Keratinocyte (primary cell): ENCODE measurements at regions not wholly inside any gene's neighbourhood (a gene's known extent, or its start where the extent isn't known, plus 50 kb on each side); places are given as distances from the start of the nearest gene placed in this dataset.

ENCODE experiments used
- EZH2 ChIP-seq: IDR thresholded peaks from one replicate; pipeline ENCODE4 v1.6.1; 2012; ENCODE audit warnings: inconsistent platforms, mild to moderate bottlenecking, low read length, moderate library complexity
- TF ChIP-seq, protein P1 (sequence below), 3 experiments: IDR thresholded peaks in 1 of 3; conservative IDR thresholded peaks in 1 of 3; optimal IDR thresholded peaks in 1 of 3; 2 replicates in 2 of 3; 3 replicates in 1 of 3; pipeline versions ENCODE3 to v1.5.1; 2011; ENCODE audit warnings: low read length in 3 of 3, mild to moderate bottlenecking in 3 of 3, moderate library complexity in 2 of 3, control low read depth in 1 of 3, inconsistent platforms in 1 of 3; ENCODE audit not compliant: insufficient read depth in 2 of 3; ENCODE audit errors: extremely low read depth in 1 of 3

DNA sequence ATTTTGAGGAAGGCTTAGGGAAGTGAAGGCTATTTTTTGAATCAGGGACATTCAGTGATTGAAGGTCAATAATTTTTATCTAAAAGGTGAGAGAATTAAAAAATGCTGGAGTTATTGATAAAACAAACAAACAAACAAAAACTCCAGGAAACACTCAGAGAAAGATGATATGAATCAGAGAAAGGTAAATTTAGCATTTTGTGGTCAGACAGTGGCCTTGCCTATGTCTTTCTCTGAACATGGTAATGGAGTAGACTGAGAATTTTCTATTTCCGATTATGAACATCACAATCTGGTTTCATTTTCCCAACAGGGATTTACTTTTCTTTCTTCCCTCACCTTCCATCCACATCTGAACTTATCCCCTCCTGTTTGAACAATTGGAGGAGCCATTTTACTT lies 353.6 kb upstream of the RIOK2 start:
- TF ChIP-seq, protein P1, sequence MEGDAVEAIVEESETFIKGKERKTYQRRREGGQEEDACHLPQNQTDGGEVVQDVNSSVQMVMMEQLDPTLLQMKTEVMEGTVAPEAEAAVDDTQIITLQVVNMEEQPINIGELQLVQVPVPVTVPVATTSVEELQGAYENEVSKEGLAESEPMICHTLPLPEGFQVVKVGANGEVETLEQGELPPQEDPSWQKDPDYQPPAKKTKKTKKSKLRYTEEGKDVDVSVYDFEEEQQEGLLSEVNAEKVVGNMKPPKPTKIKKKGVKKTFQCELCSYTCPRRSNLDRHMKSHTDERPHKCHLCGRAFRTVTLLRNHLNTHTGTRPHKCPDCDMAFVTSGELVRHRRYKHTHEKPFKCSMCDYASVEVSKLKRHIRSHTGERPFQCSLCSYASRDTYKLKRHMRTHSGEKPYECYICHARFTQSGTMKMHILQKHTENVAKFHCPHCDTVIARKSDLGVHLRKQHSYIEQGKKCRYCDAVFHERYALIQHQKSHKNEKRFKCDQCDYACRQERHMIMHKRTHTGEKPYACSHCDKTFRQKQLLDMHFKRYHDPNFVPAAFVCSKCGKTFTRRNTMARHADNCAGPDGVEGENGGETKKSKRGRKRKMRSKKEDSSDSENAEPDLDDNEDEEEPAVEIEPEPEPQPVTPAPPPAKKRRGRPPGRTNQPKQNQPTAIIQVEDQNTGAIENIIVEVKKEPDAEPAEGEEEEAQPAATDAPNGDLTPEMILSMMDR (optimal IDR thresholded peaks at IDR 0.05 in 1 of 3, IDR thresholded peaks at IDR 0.05 in 1 of 3, conservative IDR thresholded peaks at IDR 0.05 in 1 of 3; ENCODE audit: extremely low read depth in 1 of 3, insufficient read depth in 2 of 3, low read length in 3 of 3), result no peak
- TF ChIP-seq EZH2, result no peak
